GM12878 (cell line): ENCODE measurements at regions not wholly inside any gene's neighbourhood (a gene's known extent, or its start where the extent isn't known, plus 50 kb on each side); places are given as distances from the start of the nearest gene placed in this dataset.

ENCODE experiments used
- ATAC-seq: fragments of 200-7000 bp; cut with Tn5 transposase; 3 replicates; pipeline ENCODE4 v1.9.1; 2020; ENCODE audit warnings: mild to moderate bottlenecking, moderate library complexity
- BruUV-seq: library from RNA; stranded (reverse); fragments of 400-500 nt; replicated peaks from 2 replicates; lab custom pipeline; 2021; lab: Mats Ljungman, UMichigan
- CTCF ChIA-PET: fragments of 300-600 bp; sonication (Branson Sonifier 250); formaldehyde crosslinking; extraction: SDS; loops from one replicate; lab custom pipeline; 2021; ENCODE audit warnings: inconsistent platforms; lab: Yijun Ruan, JAX
- POLR2A ChIA-PET: fragments of 350-600 bp; formaldehyde crosslinking; extraction: SDS; loops from one replicate; lab custom pipeline; 2021; ENCODE audit warnings: inconsistent platforms; lab: Charles Lee
- RAD21 ChIA-PET: fragments of 300-600 bp; sonication (Branson Sonifier 250); formaldehyde crosslinking; loops from one replicate; lab custom pipeline; 2023; ENCODE audit warnings: antibody characterized with exemption; ENCODE audit not compliant: unreplicated experiment; lab: Charles Lee
- SMC1A ChIA-PET: fragments of 300-600 bp; sonication (Branson Sonifier 250); formaldehyde crosslinking; loops from one replicate; lab custom pipeline; 2023; ENCODE audit not compliant: unreplicated experiment, uncharacterized antibody; lab: Charles Lee
- DNase-seq: peaks from one replicate; pipeline ENCODE4 v3.0.0-alpha.2; 2011; ENCODE audit warnings: low read depth, low spot score
- FAIRE-seq: peaks from 3 replicates; lab custom pipeline; 2011; peaks lifted over from hg19 to GRCh38; lab: Jason Lieb, UNC
- H2AFZ ChIP-seq: 2 replicates; pipeline ENCODE4 v1.6.0; 2011; ENCODE audit warnings: low read depth, low read length, control low read depth; ENCODE audit not compliant: control insufficient read depth
- H3K27ac ChIP-seq: 2 replicates; pipeline ENCODE4 v1.5.1; 2011; ENCODE audit warnings: control low read depth; ENCODE audit not compliant: control insufficient read depth, insufficient read depth
- H3K27me3 ChIP-seq, 2 experiments: replicated peaks in 1 of 2; 2 replicates each; pipeline versions ENCODE4 v1.6.0 to v1.6.1; 2011; ENCODE audit warnings: low read length in 1 of 2; ENCODE audit not compliant: control insufficient read depth in 2 of 2, insufficient read depth in 2 of 2
- H3K36me3 ChIP-seq, 2 experiments: 2 replicates each; pipeline ENCODE4 v1.5.1; 2011; ENCODE audit warnings: low read length in 1 of 2; ENCODE audit not compliant: control insufficient read depth in 2 of 2, insufficient read depth in 2 of 2
- H3K4me1 ChIP-seq: 2 replicates; pipeline ENCODE4 v1.6.1; 2011; ENCODE audit warnings: mild to moderate bottlenecking, low read length, moderate library complexity, mixed read lengths; ENCODE audit not compliant: control insufficient read depth, insufficient read depth
- H3K4me2 ChIP-seq: 2 replicates; pipeline ENCODE4 v1.6.0; 2011; ENCODE audit warnings: control low read depth; ENCODE audit not compliant: control insufficient read depth, insufficient read depth
- H3K4me3 ChIP-seq: fragments of 200-600 bp; sonication (generic); 2 replicates; pipeline ENCODE4 v1.5.1; 2016
- H3K79me2 ChIP-seq: 2 replicates; pipeline ENCODE4 v1.6.0; 2011; ENCODE audit warnings: low read length; ENCODE audit not compliant: control insufficient read depth, insufficient read depth
- H3K9ac ChIP-seq: 2 replicates; pipeline ENCODE4 v1.8.0; 2011; ENCODE audit warnings: low read length, control low read depth, mixed read lengths; ENCODE audit not compliant: control insufficient read depth, insufficient read depth
- H3K9me3 ChIP-seq: replicated peaks from 3 replicates; pipeline ENCODE4 v1.5.1; 2011; ENCODE audit warnings: mild to moderate bottlenecking, low read length; ENCODE audit not compliant: control insufficient read depth, insufficient read depth
- H4K20me1 ChIP-seq: 2 replicates; pipeline ENCODE4 v1.6.0; 2011; ENCODE audit not compliant: control insufficient read depth, insufficient read depth
- BCL3 ChIP-seq: IDR thresholded peaks from 2 replicates; pipeline ENCODE4 v1.6.1; 2011; ENCODE audit warnings: borderline replicate concordance, low read depth, mild to moderate bottlenecking, moderate library complexity, low read length; ENCODE audit not compliant: insufficient read depth, poor library complexity, severe bottlenecking
- CTCF ChIP-seq, 3 experiments: IDR thresholded peaks in 2 of 3; conservative IDR thresholded peaks in 1 of 3; 2 replicates each; pipeline ENCODE4 v1.5.1; 2011; ENCODE audit warnings: low read depth in 3 of 3, low read length in 3 of 3, mild to moderate bottlenecking in 3 of 3, control low read depth in 2 of 3, moderate library complexity in 2 of 3, inconsistent platforms in 1 of 3, mixed read lengths in 1 of 3; ENCODE audit not compliant: control insufficient read depth in 2 of 3, insufficient read depth in 1 of 3; ENCODE audit errors: extremely low read depth in 1 of 3
- NFYB ChIP-seq: IDR thresholded peaks from 2 replicates; pipeline ENCODE4 v1.6.1; 2011; ENCODE audit warnings: low read depth, mild to moderate bottlenecking, low read length, improper control_type of control experiment, moderate library complexity; ENCODE audit not compliant: insufficient read depth
- RAD21 ChIP-seq: IDR thresholded peaks from 2 replicates; pipeline ENCODE4 v1.6.1; 2011; ENCODE audit warnings: mild to moderate bottlenecking, low read depth, low read length, moderate library complexity; ENCODE audit not compliant: insufficient read depth
- WGBS: methylation state at CpG from one replicate; pipeline ENCODE4 v1.1.6; 2016; ENCODE audit warnings: low lambda C conversion rate; ENCODE audit not compliant: insufficient replicate concordance, insufficient coverage; ENCODE audit errors: missing lambda C conversion rate; 5-methylcytosine and 5-hydroxymethylcytosine counted together
- in situ Hi-C: fragments of 300-500 bp; cut with MboI; formaldehyde crosslinking; loops from 9 replicates; pipeline ENCODE4 v1.14.3; 2018; ENCODE audit warnings: mixed read lengths
- intact Hi-C: fragments of 100-400 bp; cut with micrococcal nuclease; formaldehyde crosslinking; loops from one replicate; pipeline ENCODE4 v1.14.2; 2022; ENCODE audit not compliant: unreplicated experiment

- no peak for DNase-seq
- SMC1A ChIA-PET, result no interaction called here
- no peaks in the 10 kb centered on the region for H4K20me1 ChIP-seq
- H3K27ac ChIP-seq, result no peak overlapping the region
- no peak for TF ChIP-seq BCL3
- no peak for TF ChIP-seq NFYB
- TF ChIP-seq RAD21, result 0 out of 2 replicates have a peak, but pooled peaks have one; percentile 11
- TF ChIP-seq CTCF (IDR thresholded peaks at IDR 0.05 in 2 of 3, conservative IDR thresholded peaks at IDR 0.05 in 1 of 3; ENCODE audit: control insufficient read depth in 2 of 3, extremely low read depth in 1 of 3, insufficient read depth in 1 of 3, low read depth in 3 of 3, low read length in 3 of 3), result peak in 2 of 3 experiments; percentile 13 to 30; a peak in 1 of 6 replicates
- RAD21 ChIA-PET, result no interaction called here
- H3K4me1 ChIP-seq, result peaks cover 4% of the 10 kb centered on the region; the same call in 1 of the 2 replicates
- H3K9ac ChIP-seq, result no peak overlapping the region
- WGBS, result 4% methylated on average over 2 of the region's 2 CpGs
- POLR2A ChIA-PET, result no interaction called here
- CTCF ChIA-PET, result no interaction called here
- H2AFZ ChIP-seq, result no peak overlapping the region
- H3K4me3 ChIP-seq, result no peak overlapping the region
- ATAC-seq, result peak; percentile 60
- H3K9me3 ChIP-seq, result no peaks in the 10 kb centered on the region
- FAIRE-seq, result no peak
- no peak overlapping the region for H3K4me2 ChIP-seq
- BruUV-seq, result no TSS peak
- H3K27me3 ChIP-seq, result no peaks in the 10 kb centered on the region
- no peaks in the 10 kb centered on the region for H3K36me3 ChIP-seq
- in situ Hi-C loops (no loop called here), intact Hi-C loops (no loop called here)
- H3K79me2 ChIP-seq, result no peaks in the 10 kb centered on the region
Measured at GRCh38 chr22:22371031-22371541, 126.5 kb downstream of the VPREB1 start.
